HEK293T (cell line): ENCODE measurements at regions not wholly inside any gene's neighbourhood (a gene's known extent, or its start where the extent isn't known, plus 50 kb on each side); places are given as distances from the start of the nearest gene placed in this dataset.

Source experiments
- BHLHE40 ChIP-seq: fragments of 450-650 bp; IDR thresholded peaks from 2 replicates; pipeline ENCODE4 v1.6.1; 2016; ENCODE audit warnings: mild to moderate bottlenecking, moderate library complexity, borderline replicate concordance
- CTBP1 ChIP-seq: fragments of 450-650 bp; IDR thresholded peaks from 2 replicates; pipeline ENCODE4 v1.6.1; 2016; ENCODE audit warnings: borderline replicate concordance
- ELF4 ChIP-seq: fragments of 450-650 bp; IDR thresholded peaks from 2 replicates; pipeline ENCODE4 v1.6.1; 2017; ENCODE audit warnings: antibody characterized with exemption
- FOXA1 ChIP-seq: fragments of 450-650 bp; IDR thresholded peaks from 2 replicates; pipeline ENCODE4 v1.6.1; 2016; ENCODE audit warnings: mild to moderate bottlenecking
- FOXM1 ChIP-seq: fragments of 450-650 bp; IDR thresholded peaks from 2 replicates; pipeline ENCODE4 v1.6.1; 2017; ENCODE audit warnings: mild to moderate bottlenecking, borderline replicate concordance
- HDGF ChIP-seq: fragments of 450-650 bp; IDR thresholded peaks from 2 replicates; pipeline ENCODE4 v1.6.1; 2017; ENCODE audit warnings: antibody characterized with exemption, borderline replicate concordance
- NFRKB ChIP-seq: fragments of 450-650 bp; IDR thresholded peaks from 2 replicates; pipeline ENCODE4 v1.6.1; 2016; ENCODE audit warnings: mild to moderate bottlenecking, moderate library complexity
- PKNOX1 ChIP-seq: fragments of 450-650 bp; IDR thresholded peaks from 2 replicates; pipeline ENCODE4 v1.6.1; 2016
- SP1 ChIP-seq: fragments of 450-650 bp; IDR thresholded peaks from 2 replicates; pipeline ENCODE4 v1.6.1; 2017
- SUZ12 ChIP-seq: fragments of 450-650 bp; IDR thresholded peaks from 2 replicates; pipeline ENCODE4 v1.6.1; 2016; ENCODE audit warnings: mild to moderate bottlenecking
- TARDBP ChIP-seq: fragments of 450-650 bp; IDR thresholded peaks from 2 replicates; pipeline ENCODE4 v1.6.1; 2016
- ZNF384 ChIP-seq: fragments of 450-650 bp; IDR thresholded peaks from 2 replicates; pipeline ENCODE4 v1.6.1; 2016

- TF ChIP-seq SUZ12 (no peak), CTBP1 (no peak), SP1 (no peak), ZNF384 (no peak), BHLHE40 (no peak), TARDBP (no peak), HDGF (no peak), PKNOX1 (no peak), FOXM1 (no peak), NFRKB (no peak), FOXA1 (no peak), ELF4 (no peak)
Observed at GRCh38 chr2:106982350-106982749, 96.4 kb upstream of the ST6GAL2 start.
